Limb (tissue), 2 donors: ENCODE measurements at regions not wholly inside any gene's neighbourhood (a gene's known extent, or its start where the extent isn't known, plus 50 kb on each side); places are given as distances from the start of the nearest gene placed in this dataset.

Experiments used
- DNase-seq, 2 donors: peaks; one replicate each; pipeline ENCODE4 v3.0.0-alpha.2; 2016; ENCODE audit errors: extremely low spot score in 2 of 2

DNA sequence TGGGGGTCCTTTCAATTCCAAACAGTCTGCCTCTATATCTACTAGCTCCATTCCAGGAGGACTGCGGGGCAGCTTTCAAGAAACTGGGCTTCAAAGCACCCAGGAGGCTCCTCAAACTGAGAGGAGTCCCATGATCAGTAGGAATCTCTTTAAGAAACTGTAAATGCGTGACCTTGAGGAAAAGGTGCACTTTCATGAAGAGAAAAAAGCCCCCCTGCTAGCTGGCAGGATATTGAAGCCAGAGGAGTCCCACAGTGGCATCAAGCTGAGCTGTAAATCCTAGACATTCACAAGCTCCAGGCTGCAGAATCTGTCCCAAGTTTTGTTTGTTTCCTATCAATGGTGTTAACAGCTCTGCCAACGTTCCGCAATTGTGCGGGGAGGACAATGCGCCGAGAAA lies 790.1 kb downstream of the SLC4A3 start:
- DNase-seq: no peak

DNA sequence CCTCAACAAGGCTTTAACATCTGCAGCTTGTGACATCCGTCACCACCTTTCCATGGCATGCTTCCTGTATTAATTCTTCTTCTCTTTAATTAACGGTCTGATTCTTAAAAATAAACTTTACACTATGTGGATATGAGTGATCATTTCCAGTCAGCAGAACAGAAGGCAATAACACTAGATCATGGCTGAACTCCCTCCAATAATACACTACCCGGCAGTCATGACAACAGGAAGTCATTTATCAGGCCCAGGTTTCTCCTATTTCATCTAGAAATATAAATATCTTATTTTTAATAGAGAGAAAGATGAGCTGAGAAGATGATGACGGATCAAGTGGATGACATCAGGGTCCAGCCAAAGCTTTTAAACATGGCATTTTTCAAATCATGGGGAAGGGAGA lies 792.2 kb downstream of the SLC4A3 start:
- DNase-seq: no peak

DNA sequence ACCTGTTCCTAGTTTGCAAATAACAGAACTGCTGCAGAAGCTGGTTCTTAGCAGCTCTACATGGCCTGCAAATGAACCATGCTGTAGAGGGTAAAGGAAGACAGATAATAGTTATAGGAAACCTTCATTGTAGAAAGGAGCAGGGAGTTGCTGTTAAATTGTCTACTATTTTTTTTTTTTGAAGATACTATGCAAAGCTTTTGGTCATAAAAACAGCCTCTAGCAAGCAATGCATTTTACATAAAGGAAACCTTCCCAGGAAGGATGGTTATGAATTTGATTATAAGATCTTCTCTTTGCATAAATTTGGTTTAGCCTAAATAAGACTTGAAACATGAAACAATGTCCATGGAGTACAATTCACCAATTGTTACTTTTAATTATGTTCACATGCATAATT lies 793.4 kb downstream of the SLC4A3 start:
- no peak for DNase-seq

DNA sequence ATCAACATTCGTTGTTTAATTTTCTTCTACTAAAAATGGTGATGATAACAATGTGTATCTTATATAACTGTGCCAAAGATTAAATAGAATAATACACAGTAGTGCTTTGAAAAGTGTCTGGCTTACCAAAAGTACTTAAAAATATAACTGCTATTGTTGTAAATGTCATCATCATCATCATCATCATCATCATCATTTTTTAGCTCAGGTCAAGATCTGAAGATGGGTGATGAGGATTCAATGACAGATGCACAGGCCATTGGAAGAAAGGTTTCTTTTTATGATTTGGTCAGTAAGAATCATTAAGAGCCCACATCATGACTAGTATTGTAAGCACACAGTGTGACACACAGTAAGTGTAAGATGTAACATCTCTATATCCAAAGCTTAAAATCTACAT lies 795.2 kb downstream of the SLC4A3 start:
- DNase-seq: no peak

DNA sequence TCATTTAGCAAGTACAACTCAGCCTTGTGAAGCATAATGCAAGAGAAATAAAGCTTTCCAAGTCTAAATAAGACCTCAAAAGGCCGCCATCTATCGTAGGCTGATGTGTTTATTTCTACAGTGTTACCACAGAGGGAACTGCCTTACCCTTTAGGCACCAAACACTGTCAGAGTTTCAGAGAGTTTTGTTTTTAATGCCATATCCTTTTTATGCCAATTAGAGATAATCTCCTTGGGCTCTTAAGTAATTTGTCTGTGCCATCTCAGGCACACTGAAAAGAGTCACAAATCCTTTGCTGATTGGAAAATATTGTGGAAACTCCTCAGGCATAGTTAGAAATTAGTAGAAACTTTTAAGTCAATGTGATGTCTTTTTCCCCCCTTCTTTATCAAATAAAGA lies 797.1 kb downstream of the SLC4A3 start:
- no peak for DNase-seq

DNA sequence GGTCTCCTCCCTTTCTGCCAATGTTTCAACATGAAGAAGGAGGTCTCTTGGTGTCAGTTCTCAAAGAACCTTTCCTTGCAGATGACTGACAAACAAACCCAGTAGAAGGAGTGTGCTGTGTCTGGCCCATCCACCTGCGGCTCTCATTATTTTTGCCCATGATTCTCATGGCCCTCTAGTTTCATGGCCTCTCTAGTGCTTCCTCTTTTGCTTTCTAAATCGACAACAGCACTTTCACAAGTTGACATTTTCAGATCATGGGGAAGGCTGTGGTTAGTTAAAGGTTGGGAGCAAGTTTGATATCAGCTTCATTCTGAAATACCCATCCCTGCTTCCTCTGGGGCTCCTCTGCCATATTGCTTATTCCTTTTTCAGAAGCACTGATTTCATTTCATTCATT lies 805.2 kb downstream of the SLC4A3 start:
- DNase-seq: no peak

DNA sequence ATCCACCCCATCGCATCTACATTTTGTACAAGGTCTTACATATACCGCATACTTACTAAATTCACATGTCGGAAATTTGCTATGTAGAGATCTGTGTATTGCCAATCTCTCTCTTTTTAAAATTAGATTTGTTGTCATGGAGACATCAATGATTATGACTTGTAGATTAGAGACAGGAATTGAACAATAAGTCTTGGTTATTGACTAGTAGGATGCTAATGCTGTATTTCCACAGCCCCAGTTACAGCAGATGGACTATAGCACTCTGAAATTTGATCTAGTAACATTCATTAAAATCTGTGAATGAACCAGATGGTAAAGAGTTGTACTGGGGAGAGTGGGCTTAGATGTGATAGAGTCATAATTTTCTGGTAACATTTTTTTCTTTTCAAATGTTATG lies 805.7 kb downstream of the SLC4A3 start:
- no peak for DNase-seq

DNA sequence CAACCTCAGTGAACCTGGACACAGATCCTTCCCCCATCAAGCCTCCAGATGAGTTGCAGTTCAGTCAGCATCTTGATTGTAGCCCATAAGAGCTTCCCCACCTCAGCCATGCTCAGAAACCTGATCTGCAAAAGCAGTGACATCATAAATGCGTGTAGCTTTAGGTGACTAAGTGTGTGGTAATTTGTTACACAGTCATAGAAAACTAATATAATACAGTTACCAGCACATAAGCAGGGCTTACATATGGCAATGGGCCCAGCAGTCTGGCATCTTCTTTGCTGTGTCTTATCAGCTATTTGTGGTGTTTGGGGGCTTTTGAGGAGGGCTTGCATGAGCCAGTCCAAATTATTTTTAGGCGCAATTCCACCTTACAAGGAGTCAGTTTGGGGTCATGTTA lies 807.0 kb downstream of the SLC4A3 start:
- DNase-seq: no peak

DNA sequence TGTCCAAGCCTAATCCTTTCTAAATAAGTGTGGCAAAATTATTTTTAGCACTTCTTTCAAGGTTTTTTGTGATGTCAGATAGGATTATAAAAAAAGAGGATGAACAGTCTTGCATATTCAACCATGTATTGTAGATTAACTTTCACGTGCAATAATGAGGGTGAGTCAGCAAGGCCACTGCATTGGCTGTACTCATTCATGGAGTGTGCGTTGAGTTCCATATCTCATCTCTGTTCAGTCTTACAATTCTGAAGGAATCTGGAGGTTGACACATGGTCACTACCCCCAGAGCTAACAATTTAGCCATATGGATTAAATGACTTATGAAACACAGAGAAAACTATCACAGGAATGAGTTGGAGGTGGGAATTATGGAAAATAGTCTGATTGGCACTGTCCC lies 810.5 kb downstream of the SLC4A3 start:
- no peak for DNase-seq

DNA sequence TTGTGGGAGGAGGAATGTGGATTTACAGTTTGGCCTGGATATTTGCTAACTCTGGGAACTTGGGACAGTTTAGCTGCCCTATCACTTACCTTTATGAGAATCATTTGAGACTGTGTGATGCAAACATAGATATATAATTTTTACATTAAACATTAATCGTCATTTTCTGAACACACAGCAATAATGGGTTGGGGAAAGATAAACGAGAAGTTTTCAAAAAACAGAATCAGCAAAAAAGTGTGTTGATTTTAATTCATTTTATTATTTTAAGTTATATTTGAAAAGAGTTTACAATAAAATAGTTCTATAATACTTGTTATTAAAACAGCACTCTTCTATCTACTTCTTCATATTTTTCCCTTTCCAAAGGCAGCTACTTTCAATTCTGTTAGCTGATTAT lies 813.3 kb downstream of the SLC4A3 start:
- DNase-seq: no peak

DNA sequence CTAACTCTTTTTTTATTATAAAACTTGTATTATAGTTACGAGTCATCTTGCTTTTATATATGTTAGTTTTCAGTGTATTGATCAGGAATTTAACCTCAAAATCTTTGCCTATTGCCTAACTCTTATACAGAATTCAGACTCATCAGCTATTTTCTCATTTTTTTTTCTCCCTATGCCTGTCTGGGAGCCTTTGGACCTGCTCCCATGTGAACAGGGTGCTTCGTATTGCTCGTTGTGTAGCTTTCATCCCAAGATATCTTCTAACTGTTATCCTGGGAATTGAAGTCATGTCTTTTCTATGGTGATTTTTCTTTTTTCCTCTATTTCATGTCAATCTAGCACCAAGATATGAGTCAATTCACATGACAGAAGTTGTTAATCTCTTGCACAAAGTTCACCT lies 814.0 kb downstream of the SLC4A3 start:
- no peak for DNase-seq

DNA sequence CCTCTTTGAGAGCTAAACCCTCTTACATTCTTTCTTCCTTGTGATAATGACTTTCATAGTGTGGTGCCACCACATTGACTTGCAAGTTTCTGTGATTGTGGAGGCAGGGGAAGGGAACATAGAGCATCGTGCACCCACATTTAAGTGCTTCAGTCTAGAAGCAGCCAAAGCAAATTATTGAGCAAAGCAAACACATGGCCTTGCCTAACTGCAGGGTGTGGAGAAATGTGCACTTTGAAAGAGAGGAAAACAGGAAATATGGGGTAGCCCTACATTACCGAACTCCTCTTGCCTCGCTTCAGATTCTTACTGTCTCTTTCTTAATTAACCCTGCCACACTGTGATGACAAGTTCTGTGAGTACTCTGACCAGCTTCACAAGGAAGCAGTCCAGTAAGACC lies 814.6 kb downstream of the SLC4A3 start:
- DNase-seq: no peak

DNA sequence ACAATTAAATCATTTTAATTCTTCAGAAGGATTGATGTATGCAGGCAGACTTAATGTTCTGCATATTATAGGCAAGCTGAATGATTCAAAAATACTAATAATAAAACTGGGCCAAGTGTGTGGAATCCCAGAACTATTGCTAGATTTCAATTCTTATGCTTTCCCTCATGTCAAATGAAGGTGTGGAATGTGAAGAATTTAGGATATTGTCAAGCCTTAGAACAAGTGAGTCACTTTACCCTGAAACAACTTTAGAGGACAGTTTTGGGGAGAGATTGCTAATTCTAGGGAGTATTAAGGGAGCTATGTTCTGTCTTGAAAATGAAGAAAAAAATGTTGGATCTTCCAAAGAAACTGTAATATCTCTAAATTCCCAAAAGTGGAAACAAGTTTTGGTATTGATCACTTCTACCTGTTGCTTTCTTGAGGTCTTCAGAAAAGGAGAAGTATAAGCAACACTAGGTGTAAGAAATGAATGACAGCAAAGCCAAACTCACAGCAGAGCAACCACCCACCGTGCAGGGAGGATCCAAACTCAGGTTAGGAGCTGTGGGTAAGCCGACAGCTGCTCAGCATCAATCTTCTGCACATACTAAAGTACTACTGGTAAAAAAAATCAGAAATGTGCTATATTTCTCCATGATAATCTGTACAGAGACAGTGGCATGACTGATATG lies 818.1 kb downstream of the SLC4A3 start:
- no peak for DNase-seq

DNA sequence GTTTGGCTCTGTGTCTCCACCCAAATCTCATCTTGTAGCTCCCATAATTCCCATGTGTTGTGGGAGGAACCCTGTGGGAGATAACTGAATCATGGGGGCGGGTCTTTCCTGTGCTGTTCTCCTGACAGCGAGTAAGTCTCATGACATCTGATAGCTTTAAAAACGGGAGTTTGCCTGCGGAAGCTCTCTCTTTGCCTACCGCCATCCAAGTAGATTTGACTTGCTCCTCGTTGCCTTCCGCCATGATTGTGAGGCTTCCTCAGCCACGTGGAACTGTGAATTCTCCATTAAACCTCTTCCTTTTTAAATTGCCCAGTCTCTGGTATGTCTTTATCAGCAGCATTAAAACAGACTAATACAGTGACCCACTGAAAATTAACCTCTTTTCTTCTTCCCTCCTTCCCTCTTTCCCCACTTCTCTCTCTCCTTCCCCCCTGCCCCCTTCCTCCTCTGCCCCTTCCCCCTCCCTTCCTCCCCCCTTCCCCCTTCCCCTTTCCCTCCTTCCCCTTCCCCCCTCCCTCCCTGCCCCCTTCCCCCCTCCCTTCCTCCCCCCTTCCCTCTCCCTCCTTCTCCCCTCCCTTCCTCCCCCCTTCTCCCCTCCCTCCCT lies 818.8 kb downstream of the SLC4A3 start:
- DNase-seq: no peak

DNA sequence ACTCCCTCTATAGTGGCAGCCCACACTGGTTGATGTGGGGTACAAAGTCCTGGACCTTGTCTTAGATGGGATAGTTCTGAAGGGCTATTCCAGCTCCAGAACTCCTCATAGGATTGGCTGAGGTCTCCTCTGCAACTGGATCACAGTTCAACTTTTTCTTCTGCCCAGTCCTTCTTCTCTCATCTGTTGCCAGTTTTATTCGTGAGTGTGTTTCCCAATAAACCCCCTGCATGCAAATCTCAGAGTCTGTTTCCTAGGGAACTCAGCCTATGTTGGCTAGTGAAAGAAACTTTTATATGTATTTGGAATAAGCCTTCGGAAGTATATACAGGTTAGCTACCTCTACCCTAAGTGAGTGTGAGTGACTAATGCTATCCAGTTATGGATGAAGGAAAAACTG lies 823.4 kb downstream of the SLC4A3 start:
- no peak for DNase-seq

DNA sequence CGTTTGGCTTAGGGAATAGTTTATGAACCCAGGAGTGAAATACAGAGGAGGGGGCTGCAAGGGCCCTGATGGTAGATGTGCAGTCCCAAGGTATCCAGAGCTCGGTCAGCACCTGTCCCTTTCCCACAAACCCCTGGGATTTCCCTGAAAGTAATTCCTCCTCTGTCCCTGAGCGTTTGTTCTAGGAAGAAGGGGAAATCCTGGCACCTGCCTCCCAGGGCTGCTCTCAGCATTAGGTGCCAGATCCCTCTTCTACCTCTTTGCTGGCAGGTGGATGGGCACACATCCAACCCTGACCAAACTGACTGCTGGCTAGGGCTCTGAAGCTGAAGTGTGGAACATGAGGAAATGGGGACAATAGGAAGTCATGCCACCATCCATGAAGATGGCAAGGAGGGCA lies 824.0 kb downstream of the SLC4A3 start:
- no peak for DNase-seq

DNA sequence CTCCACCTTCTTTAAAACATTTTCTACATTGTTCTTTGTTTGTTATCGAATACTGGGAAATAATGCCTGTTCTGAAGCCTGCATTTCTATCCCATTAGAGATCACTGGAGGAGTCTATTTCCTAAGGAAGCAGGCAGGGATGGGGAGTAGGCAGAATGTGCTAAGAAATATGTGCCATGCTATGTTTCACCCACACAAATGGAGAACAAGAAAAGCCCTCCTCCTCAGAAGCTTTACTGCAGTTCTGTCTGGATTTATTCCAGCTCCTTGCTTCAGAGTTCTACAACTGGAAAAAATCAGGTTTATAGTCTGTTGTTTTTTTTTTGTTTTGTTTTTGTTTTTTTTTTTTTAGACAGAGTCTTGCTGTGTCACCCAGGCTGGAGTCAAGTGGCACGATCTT lies 825.1 kb downstream of the SLC4A3 start:
- no peak for DNase-seq

DNA sequence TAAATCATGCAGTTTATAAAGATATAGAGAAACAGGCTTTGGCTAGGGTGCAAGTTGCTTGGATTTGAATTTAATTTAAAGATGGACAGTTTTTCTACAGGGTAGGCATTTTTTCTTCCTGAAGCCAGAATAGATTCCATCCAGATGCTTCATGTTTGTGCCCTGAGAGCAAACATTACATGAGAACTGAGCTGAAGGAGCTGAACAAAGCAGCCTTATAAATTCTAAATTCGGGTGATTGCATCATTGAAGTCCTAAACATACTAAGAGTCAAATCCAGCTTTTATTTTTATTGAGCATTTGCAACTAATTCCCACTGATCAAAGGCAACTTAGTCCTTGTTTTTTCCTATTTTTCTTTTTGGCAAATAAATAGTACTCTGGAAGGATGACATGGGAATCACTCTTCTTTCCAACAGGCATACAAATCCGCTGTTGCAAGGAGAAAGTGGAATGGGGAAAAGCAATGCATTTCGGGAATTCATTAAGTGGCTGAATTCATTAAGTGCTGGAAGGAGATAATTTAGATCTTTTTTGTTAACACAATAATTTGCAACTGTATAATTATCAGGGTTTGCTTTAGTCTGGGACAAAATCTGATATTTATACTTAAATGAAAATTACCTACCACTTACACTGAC lies 828.0 kb downstream of the SLC4A3 start:
- DNase-seq: peak in 1 of 2 donors; percentile 24

DNA sequence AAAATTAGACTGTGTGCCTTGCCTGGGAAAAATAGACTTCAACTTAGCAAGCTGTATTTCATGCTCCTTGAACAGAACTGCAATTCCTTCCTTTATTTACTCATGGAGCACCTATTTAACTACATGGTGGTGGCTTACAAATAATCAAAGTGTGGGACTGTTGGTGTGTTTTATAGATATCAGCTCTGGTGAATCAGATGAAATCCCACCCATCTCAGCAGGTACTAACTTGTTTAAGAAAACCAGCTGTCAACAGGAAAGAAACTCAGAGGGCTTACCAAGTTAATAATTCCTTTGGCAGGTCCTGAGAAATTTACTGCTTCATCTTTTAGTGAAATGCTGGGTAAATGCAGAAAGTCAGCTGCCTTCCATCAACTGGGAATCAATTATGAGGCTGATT lies 830.6 kb downstream of the SLC4A3 start:
- no peak for DNase-seq

DNA sequence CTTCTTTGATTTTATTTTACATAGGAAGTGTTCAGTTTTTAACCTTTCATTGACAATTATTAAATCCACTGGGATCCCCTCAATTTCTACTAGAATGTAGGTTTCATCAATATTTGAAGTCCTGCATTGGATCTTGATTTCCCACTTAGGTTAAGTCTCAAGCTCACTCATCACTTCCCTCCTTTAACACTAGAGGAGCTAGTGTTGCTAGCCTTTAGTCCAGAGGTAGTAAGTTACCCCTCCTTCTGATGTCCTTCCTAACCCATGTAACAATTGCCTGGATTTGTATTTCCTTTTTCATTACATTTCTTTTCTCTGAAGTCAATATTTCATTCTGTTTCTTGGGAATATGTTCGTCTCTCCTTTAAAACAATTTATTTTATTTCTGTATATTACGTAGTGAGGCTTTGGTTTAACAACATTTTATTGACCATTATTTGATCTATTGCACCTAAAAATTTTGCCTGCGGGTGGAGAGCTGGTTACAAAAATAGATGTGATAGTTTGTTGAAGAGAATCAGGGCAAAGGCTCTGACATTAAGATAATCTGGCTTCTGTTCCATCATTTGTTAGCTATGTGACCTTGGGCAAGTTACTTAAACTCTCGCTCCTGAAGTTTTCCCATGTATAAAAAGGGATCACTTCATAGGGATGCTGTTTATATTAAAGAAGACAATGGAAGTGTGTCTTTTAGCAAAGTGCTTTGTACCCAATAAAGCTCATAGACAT lies 833.0 kb downstream of the SLC4A3 start:
- DNase-seq: no peak

DNA sequence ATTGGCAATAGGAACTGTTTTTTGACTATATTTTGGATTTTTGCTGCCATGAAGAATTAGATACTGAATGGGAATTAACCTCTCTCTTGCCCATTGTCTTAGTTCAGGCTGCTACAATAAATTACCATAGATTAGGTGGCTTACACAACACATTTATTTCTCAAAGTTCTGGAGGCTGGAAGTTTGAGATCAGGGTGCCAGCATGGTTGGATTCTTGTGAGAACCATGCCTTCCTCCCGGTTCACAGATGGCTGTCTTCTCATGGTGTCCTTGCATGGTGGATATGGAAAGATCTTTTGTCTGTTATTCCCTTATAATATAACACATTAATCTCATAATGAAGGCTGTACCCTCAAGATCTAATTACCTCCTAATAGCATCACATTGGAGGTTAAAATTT lies 836.4 kb downstream of the SLC4A3 start:
- no peak for DNase-seq

DNA sequence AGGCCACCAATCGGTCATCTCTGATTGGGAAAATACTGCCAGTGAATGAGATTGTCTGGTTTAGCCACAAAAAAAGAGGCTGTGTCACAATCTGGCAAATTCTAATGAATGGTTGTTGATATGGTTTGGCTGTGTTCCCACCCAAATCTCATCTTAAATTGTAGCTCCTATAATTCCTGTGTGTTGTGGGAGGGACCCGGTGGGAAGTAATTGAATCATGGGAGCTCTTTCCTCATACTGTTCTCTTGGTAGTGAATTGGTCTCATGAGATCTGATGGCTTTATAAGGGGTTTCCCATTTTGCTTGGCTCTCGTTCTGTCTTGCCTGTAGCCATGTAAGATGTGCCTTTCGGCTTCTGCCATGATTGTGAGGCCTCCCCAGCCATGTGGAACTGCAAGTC lies 838.3 kb downstream of the SLC4A3 start:
- no peak for DNase-seq

DNA sequence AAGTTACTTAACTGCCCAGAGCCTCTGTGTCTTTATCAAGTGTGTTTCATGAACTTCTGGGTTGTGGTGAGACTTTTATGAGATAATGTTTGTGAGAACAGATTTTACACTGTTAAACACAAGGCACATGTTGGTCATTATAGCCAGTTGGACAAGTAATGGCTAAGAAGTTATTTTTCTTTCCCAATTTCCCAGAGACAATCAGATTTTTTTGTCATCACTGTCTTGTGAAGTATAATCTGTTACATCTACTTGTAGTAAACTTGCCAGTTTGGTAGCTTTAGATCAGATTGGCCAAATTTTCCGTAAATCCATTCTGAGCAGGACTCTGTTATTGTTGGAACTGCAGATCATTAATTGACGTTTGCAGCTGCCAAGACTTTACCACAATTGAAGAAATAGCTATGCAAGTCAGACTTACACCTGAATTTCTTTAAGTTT lies 838.8 kb downstream of the SLC4A3 start:
- DNase-seq: no peak
